ENCODE measurements at regions not wholly inside any gene's neighbourhood (a gene's known extent, or its start where the extent isn't known, plus 50 kb on each side); places are given as distances from the start of the nearest gene placed in this dataset.
"Not testable (repeated sequence)": the region's sequence is repeated elsewhere in the genome, so short reads cannot be mapped to it uniquely, and the experiment has no call there.

DNA sequence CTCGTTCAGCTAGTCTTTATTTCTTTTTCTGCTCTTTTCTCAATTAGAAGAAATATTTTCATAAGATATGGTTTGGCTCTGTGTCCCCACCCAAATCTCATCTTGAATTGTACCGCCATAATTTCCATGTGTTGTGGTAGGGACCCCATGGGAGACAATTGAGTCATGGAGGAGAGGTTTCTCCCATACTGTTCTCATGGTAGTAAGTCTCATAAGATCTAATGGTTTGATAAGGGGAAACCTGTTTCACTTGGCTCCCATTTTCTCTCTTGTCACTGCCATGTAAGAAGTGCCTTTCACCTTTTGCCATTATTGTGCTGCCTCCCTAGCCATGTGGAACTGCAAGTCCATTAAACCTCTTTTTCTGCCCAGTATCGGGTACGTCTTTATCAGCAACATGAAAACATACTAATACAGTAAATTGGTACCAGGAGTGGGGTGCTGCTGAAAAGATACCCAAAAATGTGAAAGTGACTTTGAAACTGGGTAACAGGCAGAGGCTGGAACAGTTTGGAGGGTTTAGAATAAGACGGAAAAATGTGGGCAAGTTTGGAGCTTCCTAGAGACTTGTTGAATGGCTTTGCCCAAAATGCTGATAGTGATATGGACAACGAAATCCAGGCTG, 112.0 kb upstream of the SMARCA2 start:
- not testable (repeated sequence) for H4K8ac ChIP-seq (ENCODE audit: low read depth, low read length); H3K14ac ChIP-seq (ENCODE audit: low read length); H2BK15ac ChIP-seq (ENCODE audit: low read length); H3K9me3 ChIP-seq (replicated peaks in 1 of 2; ENCODE audit: control insufficient read depth in 2 of 2, insufficient read depth in 1 of 2, low read depth in 1 of 2, low read length in 2 of 2); H3K36me3 ChIP-seq (replicated peaks in 1 of 2; ENCODE audit: control insufficient read depth in 2 of 2, insufficient read depth in 2 of 2, low read length in 2 of 2); H3K9ac ChIP-seq (ENCODE audit: low read depth, low read length, poor library complexity); H3K4me1 ChIP-seq (ENCODE audit: control insufficient read depth in 2 of 2, insufficient read depth in 1 of 2, low read depth in 1 of 2, low read length in 2 of 2); H3K18ac ChIP-seq (ENCODE audit: low read length); H3K4me2 ChIP-seq (ENCODE audit: insufficient read depth, low read length, poor library complexity, severe bottlenecking); H3K27ac ChIP-seq (replicated peaks; ENCODE audit: low read length); H3K23ac ChIP-seq (ENCODE audit: low read depth, low read length, poor library complexity); H4K91ac ChIP-seq (ENCODE audit: low read depth, low read length, poor library complexity); H3K79me1 ChIP-seq (ENCODE audit: low read depth, low read length); H2BK12ac ChIP-seq (ENCODE audit: low read length); DNase-seq (ENCODE audit: low spot score); H3K4me3 ChIP-seq (ENCODE audit: low read length in 2 of 2); H2BK120ac ChIP-seq (ENCODE audit: low read depth, low read length); H3K4ac ChIP-seq (ENCODE audit: low read length); H3K27me3 ChIP-seq (ENCODE audit: control insufficient read depth in 3 of 3, insufficient read depth in 3 of 3, low read depth in 1 of 3, low read length in 3 of 3); H2AFZ ChIP-seq (ENCODE audit: low read length); H2AK5ac ChIP-seq (ENCODE audit: low read depth, low read length); H2BK5ac ChIP-seq (ENCODE audit: low read length)
- WGBS, 2 donors (ENCODE audit: extremely low coverage in 2 of 2, insufficient read length in 2 of 2, insufficient replicate concordance in 1 of 2), result no CpG with 5 or more reads among the region's 6 CpGs

DNA sequence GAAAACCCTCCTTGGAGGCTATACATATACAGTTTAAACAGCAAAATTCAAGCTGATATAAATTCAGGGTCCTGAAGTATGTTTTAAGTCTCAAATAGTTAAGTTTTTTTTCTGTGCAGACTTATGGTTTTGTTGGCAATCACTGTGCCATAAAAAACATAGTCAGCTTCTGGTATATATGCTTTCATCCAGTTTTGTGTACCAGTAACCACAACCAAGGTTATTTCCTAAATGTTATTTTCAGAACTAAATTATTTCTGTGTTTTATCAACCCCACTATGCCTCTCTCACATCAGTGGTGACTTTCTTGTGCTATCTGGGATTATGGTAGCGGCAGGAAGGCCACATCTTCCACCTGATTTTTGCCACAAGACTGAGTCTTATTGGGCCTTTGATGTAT, 107.7 kb upstream of the SMARCA2 start:
- Histone ChIP-seq H2BK15ac (ENCODE audit: low read length) (no peak overlapping the region), H3K18ac (ENCODE audit: low read length) (no peak overlapping the region), H2AK5ac (ENCODE audit: low read depth, low read length) (no peak overlapping the region), H2BK12ac (ENCODE audit: low read length) (no peak overlapping the region), H3K27ac (replicated peaks; ENCODE audit: low read length) (no peak overlapping the region), H2BK5ac (ENCODE audit: low read length) (no peak overlapping the region), H3K36me3 (replicated peaks in 1 of 2; ENCODE audit: control insufficient read depth in 2 of 2, insufficient read depth in 2 of 2, low read length in 2 of 2) (no peaks in the 10 kb centered on the region), H2BK120ac (ENCODE audit: low read depth, low read length) (no peak overlapping the region), H2AFZ (ENCODE audit: low read length) (no peak overlapping the region), H4K91ac (ENCODE audit: low read depth, low read length, poor library complexity) (no peak overlapping the region), H3K23ac (ENCODE audit: low read depth, low read length, poor library complexity) (no peak overlapping the region), H3K4me3 (ENCODE audit: low read length in 2 of 2) (no peak overlapping the region), H3K4me1 (ENCODE audit: control insufficient read depth in 2 of 2, insufficient read depth in 1 of 2, low read depth in 1 of 2, low read length in 2 of 2) (no peaks in the 10 kb centered on the region), H3K27me3 (ENCODE audit: control insufficient read depth in 3 of 3, insufficient read depth in 3 of 3, low read depth in 1 of 3, low read length in 3 of 3) (no peaks in the 10 kb centered on the region), H3K4me2 (ENCODE audit: insufficient read depth, low read length, poor library complexity, severe bottlenecking) (no peak overlapping the region), H3K14ac (ENCODE audit: low read length) (no peak overlapping the region), H3K9me3 (replicated peaks in 1 of 2; ENCODE audit: control insufficient read depth in 2 of 2, insufficient read depth in 1 of 2, low read depth in 1 of 2, low read length in 2 of 2) (peaks cover 2 to 5% of the 10 kb centered on the region in 2 donors), H3K9ac (ENCODE audit: low read depth, low read length, poor library complexity) (no peak overlapping the region), H3K4ac (ENCODE audit: low read length) (no peak overlapping the region), H4K8ac (ENCODE audit: low read depth, low read length) (no peak overlapping the region), H3K79me1 (ENCODE audit: low read depth, low read length) (no peaks in the 10 kb centered on the region)
- DNase-seq (ENCODE audit: low spot score), result no peak
- no CpG with 5 or more reads among the region's 1 CpG for WGBS, 2 donors (ENCODE audit: extremely low coverage in 2 of 2, insufficient read length in 2 of 2, insufficient replicate concordance in 1 of 2)

DNA sequence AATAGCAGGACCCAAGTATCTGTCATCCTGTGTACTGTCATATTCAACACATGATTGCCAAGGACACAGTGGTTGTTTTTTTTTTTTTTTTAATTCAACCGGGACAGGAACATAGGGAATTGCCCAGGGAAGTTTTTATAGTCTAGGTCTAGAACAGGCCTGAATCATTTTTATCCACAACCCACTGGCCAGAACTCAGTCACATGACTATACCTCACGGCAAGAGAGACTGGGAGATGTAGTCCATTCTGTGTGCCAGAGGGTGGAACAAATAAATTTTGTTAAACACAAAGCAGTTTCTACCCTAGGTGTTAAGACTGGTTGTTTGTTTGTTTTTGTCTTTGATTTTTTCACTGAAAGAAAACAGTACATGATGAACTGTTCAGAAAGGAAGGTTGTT, 105.8 kb upstream of the SMARCA2 start:
- H2BK15ac ChIP-seq (ENCODE audit: low read length), result no peak overlapping the region

DNA sequence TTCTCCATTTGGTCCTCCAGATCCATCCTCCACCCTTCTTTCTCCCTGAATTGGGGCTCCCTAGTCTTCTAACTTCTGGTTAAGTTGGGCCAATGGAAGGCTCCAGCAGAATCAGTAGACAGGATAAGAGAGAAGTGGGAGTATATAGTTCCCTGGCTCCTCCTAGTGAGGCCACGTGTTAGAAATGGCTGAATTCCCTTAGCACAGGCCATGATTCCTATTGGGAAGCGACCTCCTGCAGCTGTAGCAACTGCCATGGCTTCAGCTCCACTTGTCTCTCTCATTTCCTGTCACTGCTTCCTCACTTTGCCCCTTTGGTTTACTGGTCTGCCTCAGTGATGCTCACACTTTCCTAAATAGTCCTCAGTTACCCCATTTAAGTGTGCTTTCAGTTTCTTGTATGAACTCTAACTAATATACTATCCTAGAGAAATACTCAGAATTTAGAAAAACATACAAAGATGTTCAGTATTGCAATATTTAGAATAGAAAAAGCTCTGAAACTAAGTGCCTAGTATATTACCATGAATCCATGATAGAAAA, 104.8 kb upstream of the SMARCA2 start:
- Histone ChIP-seq H3K4me3 (ENCODE audit: low read length in 2 of 2) (no peak overlapping the region), H3K79me1 (ENCODE audit: low read depth, low read length) (no peaks in the 10 kb centered on the region), H2BK5ac (ENCODE audit: low read length) (no peak overlapping the region), H3K27ac (replicated peaks; ENCODE audit: low read length) (no peak overlapping the region), H2AK5ac (ENCODE audit: low read depth, low read length) (no peak overlapping the region), H2BK15ac (ENCODE audit: low read length) (no peak overlapping the region), H3K36me3 (replicated peaks in 1 of 2; ENCODE audit: control insufficient read depth in 2 of 2, insufficient read depth in 2 of 2, low read length in 2 of 2) (no peaks in the 10 kb centered on the region), H2BK120ac (ENCODE audit: low read depth, low read length) (no peak overlapping the region), H3K4me2 (ENCODE audit: insufficient read depth, low read length, poor library complexity, severe bottlenecking) (no peak overlapping the region), H2BK12ac (ENCODE audit: low read length) (no peak overlapping the region), H3K9ac (ENCODE audit: low read depth, low read length, poor library complexity) (no peak overlapping the region), H3K4ac (ENCODE audit: low read length) (no peak overlapping the region), H4K91ac (ENCODE audit: low read depth, low read length, poor library complexity) (no peak overlapping the region), H3K23ac (ENCODE audit: low read depth, low read length, poor library complexity) (no peak overlapping the region), H3K14ac (ENCODE audit: low read length) (no peak overlapping the region), H3K9me3 (replicated peaks in 1 of 2; ENCODE audit: control insufficient read depth in 2 of 2, insufficient read depth in 1 of 2, low read depth in 1 of 2, low read length in 2 of 2) (no peaks in the 10 kb centered on the region), H2AFZ (ENCODE audit: low read length) (peak overlapping the region; percentile 36), H3K18ac (ENCODE audit: low read length) (no peak overlapping the region), H3K27me3 (ENCODE audit: control insufficient read depth in 3 of 3, insufficient read depth in 3 of 3, low read depth in 1 of 3, low read length in 3 of 3) (no peaks in the 10 kb centered on the region), H4K8ac (ENCODE audit: low read depth, low read length) (no peak overlapping the region), H3K4me1 (ENCODE audit: control insufficient read depth in 2 of 2, insufficient read depth in 1 of 2, low read depth in 1 of 2, low read length in 2 of 2) (no peaks in the 10 kb centered on the region)
- no peak for DNase-seq (ENCODE audit: low spot score)
- WGBS, 2 donors (ENCODE audit: extremely low coverage in 2 of 2, insufficient read length in 2 of 2, insufficient replicate concordance in 1 of 2), result no CpG with 5 or more reads among the region's 2 CpGs

More for the DNA sequence above, 105.8 kb upstream of the SMARCA2 start:
- H2BK12ac ChIP-seq (ENCODE audit: low read length), result no peak overlapping the region
- H2BK120ac ChIP-seq (ENCODE audit: low read depth, low read length), result no peak overlapping the region
- no CpG with 5 or more reads among the region's 2 CpGs for WGBS, 2 donors (ENCODE audit: extremely low coverage in 2 of 2, insufficient read length in 2 of 2, insufficient replicate concordance in 1 of 2)
- no peak overlapping the region for H2BK5ac ChIP-seq (ENCODE audit: low read length)
- no peaks in the 10 kb centered on the region for H3K79me1 ChIP-seq (ENCODE audit: low read depth, low read length)
- DNase-seq (ENCODE audit: low spot score), result no peak
- no peak overlapping the region for H3K4me3 ChIP-seq (ENCODE audit: low read length in 2 of 2)
- no peak overlapping the region for H3K4me2 ChIP-seq (ENCODE audit: insufficient read depth, low read length, poor library complexity, severe bottlenecking)
- H2AK5ac ChIP-seq (ENCODE audit: low read depth, low read length), result no peak overlapping the region
- no peak overlapping the region for H3K14ac ChIP-seq (ENCODE audit: low read length)
- no peak overlapping the region for H3K27ac ChIP-seq (replicated peaks; ENCODE audit: low read length)
- no peaks in the 10 kb centered on the region for H3K4me1 ChIP-seq (ENCODE audit: control insufficient read depth in 2 of 2, insufficient read depth in 1 of 2, low read depth in 1 of 2, low read length in 2 of 2)
- no peak overlapping the region for H3K23ac ChIP-seq (ENCODE audit: low read depth, low read length, poor library complexity)
- H3K18ac ChIP-seq (ENCODE audit: low read length), result no peak overlapping the region
- H4K91ac ChIP-seq (ENCODE audit: low read depth, low read length, poor library complexity), result no peak overlapping the region
- no peaks in the 10 kb centered on the region for H3K36me3 ChIP-seq (replicated peaks in 1 of 2; ENCODE audit: control insufficient read depth in 2 of 2, insufficient read depth in 2 of 2, low read length in 2 of 2)
- H3K9ac ChIP-seq (ENCODE audit: low read depth, low read length, poor library complexity), result no peak overlapping the region
- H2AFZ ChIP-seq (ENCODE audit: low read length), result no peak overlapping the region
- H3K27me3 ChIP-seq (ENCODE audit: control insufficient read depth in 3 of 3, insufficient read depth in 3 of 3, low read depth in 1 of 3, low read length in 3 of 3), result no peaks in the 10 kb centered on the region
- no peak overlapping the region for H4K8ac ChIP-seq (ENCODE audit: low read depth, low read length)
- no peaks in the 10 kb centered on the region for H3K9me3 ChIP-seq (replicated peaks in 1 of 2; ENCODE audit: control insufficient read depth in 2 of 2, insufficient read depth in 1 of 2, low read depth in 1 of 2, low read length in 2 of 2)
- no peak overlapping the region for H3K4ac ChIP-seq (ENCODE audit: low read length)

Measured in neuronal stem cell (in vitro differentiated cells).